GM21423 (cell line): ENCODE measurements at regions not wholly inside any gene's neighbourhood (a gene's known extent, or its start where the extent isn't known, plus 50 kb on each side); places are given as distances from the start of the nearest gene placed in this dataset.

Experiments used
- ATAC-seq: cut with Tn5 transposase; IDR thresholded peaks from one replicate; pipeline ENCODE4 v1.9.1; 2021; ENCODE audit warnings: mild to moderate bottlenecking, moderate library complexity; ENCODE audit not compliant: unreplicated experiment

DNA sequence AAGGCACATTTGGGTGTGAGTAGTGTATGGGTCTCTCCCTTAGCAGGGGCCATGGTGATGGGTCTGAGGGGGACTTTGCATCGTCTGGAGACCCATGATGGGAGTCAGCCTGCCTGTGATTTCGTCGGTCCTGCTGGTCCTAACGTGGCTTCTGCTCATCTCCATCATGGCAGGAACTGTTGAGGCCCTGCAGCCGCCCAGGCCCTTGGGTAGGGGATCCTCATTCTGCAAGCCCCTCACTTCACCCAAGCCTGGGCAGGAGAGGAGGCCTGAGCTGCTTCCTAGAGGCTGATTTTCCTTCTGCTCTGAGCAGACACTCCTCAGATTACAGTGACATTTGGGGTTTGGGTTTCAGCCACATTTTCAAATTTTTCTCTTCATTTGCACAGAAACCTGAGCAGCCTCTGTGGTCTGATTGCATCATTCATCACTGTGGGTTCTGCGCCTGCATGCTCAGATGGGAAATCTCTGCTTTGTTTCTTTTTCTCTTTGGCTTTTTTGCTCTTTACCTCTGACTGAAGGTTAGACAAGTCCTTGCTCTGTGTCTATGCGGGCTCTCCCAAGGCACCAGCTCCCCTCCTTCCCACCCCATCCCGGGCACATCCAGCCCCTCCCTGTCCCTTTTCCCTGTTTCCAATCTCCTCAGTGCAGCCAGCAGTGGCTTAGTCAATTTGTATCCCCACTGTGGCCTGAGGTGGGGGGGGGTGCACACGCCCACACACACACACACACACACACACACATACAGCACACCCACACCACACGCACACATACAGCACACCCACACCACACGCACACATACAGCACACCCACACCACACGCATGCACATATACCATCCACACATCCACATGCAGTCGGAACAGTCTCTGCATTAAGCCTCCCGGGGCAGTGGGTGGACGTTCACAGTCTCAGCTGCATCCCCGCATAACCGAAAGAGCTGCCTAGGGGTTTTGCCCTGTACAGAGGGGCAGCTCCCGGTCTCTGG, 305.4 kb upstream of the HS6ST1 start:
- peak; percentile 52 for ATAC-seq

DNA sequence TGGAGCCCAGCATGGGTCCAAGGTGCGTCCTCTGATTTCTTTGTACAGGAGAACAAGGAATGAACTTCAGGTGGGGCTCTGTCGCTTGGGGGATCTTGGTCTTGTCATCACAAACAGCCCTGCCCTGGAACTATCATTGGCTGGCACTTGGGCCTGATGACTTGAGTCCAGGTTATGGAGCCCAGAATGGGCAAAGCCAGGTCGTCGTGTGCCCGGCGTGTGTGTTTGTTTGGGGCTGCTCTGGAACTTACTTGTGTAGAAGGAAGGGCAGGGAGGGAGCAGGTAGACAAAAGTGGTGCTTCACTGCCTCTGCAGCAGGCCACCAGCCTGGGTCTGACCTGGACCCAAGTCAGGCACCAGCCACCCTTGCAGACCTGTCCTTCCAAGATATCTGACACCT, 306.3 kb upstream of the HS6ST1 start:
- no peak for ATAC-seq

DNA sequence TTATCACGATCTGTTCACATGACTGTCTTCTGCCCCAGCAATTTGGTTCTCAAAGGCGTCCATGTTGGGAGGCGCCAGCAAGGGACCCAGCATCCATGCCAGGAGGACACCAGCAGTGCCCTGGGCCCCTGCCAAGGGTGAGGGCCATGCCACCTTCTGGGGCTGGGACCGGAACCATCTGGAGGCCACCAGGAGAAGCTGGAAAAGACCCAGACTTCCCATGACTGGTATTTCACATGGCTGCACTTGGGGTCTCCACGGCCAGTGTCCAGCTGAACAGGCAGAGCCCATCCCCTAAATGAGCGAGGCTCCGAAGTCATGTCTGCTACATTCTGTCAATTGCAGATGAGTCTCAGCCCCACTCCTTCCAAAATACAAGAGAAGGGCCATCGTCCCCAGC, 306.8 kb upstream of the HS6ST1 start:
- ATAC-seq = no peak

DNA sequence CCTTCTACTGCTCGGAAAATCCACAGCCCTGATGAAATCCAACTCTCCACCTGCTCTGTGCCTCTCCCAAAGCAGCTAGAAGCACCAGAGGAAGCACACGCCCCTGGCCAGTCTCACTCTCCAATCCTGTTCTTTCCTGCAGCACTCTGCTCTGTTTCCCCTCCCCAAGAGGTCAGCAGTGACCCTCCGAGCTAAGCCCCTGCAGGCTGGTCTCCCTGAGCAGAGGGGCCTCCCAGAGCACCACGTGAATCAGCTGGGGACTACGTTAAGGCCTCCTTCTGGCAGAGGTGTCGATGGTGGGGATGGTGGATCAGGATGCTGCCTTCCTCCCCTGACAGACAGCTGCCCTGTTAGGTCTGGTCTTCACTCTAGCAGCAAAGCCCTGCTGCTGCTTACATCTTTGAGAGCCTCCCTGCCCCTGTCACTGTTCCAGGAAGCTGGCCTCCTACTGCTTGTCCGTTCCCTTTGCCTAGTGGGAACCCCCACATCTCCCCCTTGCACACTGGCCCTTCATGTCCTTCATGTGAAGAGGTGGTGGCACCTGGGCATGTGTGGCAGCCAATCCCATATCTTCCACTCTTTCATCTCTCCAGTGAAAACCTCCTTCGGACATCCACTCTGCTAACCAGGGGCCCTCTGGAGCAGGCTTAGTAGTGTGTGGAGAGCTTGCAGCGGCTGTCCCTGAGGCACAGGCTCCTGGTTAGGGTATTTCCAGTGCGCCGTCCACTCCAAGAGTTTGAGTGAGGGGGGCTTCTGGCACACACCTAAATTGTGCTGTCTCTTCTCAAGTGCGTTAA, 307.5 kb upstream of the HS6ST1 start:
- no peak for ATAC-seq

DNA sequence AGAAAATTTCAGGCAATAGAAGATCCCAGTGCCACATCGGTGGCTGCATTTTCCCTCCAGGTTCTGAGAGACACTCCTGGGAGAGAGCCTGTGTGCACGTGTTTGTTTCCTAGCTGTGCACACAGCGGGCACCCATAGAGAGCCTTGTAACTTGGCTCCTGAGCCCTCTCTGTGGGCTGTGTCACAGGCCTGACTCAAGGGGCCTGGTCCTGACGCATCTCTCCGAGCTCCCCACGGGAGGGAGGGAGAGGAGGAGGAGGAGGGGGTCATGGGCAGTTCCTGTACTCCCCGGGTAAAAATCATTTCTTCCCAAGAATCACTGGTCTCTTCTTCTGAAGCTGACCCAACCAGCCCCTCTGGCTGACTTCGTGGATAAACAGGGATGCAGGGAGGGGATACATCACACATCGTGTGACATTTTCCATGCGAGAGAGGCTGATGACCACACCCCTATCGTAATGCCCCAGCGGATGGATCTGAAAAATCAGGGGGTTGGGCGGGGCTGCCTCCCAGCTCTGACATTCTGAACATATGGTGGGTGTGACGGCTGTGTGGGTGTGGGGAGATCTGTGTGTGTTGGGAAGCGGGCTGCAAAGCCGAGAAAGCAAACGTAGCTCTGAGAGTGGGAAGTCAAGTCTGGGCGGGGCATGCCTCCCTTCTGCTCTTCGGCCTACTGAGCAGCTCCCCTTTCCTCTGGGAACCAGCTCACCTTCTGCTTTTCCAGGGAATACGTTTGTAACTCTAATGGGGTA, 308.3 kb upstream of the HS6ST1 start:
- no peak for ATAC-seq

DNA sequence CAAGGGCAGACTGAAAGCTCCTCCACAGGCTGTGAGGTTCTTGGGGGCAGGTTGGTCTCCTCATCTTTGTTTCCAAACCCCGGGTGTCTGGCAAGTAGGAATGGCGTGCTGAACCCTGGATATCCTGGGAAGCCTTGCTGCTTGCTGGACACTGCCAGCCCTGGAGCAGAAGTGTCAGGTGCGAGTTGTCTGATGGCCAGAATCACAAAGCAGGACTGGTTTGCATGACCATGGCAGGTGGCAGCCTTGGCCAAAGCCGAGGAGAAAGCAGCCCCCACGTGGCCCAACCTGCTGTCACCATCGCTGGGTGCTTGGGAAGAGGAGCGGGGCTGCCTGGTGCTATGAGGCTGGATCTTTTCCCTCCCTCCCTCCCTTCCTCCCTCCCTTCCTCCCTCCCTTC, 309.5 kb upstream of the HS6ST1 start:
- no peak for ATAC-seq

DNA sequence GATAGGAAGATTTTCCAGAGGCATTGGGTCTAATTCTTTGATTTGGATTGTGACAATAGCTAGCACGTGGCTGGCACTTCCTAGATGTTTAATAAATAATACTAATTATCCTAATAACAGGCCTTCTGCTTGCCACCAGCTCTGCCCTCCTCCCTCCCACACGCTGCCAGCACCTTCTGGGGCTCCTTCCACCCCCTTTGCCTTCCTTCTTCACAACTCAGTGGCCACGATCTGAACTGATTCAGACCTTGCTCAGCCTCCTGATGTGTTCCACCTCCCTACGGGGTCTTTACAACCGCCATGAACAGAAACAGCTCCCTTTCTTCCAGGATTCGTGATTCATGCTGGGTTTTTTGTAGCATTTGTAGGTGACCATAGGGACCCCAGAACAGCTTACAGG, 310.3 kb upstream of the HS6ST1 start:
- no peak for ATAC-seq

DNA sequence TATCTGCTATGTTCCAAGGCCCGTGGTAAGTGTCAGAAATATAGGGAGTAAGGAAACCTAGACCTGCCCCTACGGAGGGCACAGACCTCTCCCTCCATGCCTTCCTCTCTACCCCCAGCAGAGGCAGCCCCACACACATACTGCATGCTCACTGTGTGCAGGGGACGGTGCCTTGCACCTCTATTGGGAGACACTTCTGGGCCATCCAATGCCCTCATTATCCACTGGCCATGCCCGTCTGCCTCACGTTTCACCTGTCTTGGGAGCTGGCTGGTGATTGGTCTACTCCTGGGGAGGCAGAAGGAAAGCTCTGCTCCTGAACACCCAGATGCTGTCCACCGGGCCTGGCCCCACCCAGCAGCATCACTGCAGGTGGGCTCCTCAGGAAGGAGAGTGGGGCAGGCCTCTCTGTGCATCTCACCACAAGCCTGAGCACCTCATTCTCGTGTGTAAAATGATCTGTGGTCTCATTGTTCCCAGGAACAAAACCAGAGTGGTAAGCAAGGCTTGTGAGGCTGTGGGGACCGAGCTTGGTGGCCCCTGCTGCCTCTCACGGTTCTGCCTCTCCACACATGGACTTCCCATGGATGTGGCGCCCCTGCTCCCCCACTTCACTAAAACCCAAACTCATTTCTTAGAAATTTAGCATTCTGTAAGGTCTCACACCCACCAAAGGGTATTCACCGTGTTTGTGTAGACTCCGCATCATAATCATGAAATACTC, 312.5 kb upstream of the HS6ST1 start:
- no peak for ATAC-seq

DNA sequence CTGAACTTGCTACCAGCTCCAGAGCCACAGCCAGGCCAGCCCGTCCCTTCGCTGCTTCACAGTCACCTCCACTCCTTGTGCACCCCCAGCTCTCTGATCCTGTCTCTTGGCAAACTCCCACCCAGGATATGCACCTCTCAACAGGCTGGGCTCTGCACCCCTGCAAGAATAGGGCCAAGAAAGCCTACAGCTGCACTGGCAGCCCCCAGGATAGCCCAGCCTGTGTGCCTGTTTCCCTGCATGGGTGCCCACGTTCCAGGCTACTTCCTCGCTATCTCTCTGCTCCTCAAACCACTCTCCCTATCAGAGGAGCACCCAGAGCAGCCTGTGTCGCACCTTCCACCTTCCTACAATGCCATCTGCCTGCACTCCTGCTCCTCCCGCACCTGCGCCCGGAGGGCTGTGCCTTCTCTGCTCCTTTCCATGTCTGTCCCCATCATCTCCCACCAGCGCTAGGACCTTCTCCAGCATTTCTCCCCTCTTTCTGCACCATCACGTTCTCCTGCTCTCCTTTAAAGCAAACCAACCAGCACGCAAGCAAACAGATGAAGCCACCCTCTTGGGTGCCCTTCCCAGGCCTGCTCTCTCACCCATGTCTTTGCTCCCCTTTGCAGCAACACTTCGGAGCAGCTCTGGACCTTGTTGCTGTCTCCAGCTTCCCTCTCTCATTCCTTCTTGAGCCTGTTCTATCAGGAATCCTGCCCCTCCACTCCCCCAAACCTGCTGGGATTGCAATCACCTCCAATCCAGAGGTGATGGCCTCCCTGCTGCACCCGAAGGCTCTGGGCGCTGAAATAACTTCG, 313.2 kb upstream of the HS6ST1 start:
- ATAC-seq = no peak

DNA sequence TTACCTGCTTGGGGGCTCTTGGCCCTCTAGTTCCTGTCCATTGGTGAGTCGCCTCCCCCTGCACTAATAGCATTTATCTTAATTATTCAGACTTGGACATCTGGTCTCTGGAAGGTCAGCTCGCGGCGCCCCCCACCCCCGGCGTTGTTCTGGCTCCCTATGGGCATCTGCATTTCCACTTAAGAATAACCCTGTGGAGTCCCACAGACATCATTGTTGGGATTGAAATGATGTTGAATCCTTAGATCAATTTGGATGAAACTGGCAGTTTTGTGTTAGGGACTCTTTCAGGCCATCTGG, 313.8 kb upstream of the HS6ST1 start:
- ATAC-seq = no peak

DNA sequence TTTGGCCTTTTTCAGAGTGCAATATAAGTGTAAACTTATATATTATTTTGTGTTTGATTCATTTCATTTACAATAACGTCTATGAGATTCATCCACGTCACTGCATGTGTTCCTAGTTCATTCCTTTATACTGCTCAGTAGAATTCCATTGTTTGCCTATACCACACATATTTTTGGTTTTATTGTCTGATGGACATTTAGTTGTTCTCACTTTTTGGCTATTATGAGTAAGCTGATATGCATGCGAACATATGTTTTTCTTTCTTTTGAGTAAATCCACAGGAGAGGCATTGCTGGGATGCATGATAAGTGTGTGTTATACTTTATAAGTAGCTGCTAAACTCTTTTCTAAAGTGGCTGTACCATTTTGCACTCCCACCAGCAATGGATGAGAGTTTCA, 314.8 kb upstream of the HS6ST1 start:
- ATAC-seq = no peak

DNA sequence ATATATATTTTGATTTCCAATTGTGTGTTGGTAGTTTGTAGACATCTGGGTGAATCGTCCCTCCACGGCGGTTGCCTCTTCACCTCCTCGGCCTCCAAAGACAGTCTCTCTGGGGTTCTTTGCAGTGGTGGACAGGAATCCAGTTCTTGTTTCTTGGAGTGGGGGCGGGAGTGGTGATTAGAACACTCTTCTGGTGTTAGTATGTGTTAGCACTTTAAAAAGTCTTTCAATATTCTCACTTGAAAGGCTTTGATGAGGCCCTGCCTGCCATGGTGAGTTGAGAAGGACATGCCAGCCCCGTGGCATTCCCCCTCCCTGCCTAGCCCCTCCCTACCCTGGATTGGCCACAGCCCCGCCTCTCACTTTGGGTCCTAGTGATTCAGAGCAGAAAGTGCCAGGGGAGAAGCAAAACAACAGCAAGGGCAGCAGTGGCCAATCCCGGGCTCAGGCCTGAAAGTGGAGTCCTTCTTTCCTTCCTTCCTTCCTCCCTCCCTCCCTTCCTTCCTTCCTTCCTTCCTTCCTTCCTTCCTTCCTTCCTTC, 316.8 kb upstream of the HS6ST1 start:
- ATAC-seq = no peak

DNA sequence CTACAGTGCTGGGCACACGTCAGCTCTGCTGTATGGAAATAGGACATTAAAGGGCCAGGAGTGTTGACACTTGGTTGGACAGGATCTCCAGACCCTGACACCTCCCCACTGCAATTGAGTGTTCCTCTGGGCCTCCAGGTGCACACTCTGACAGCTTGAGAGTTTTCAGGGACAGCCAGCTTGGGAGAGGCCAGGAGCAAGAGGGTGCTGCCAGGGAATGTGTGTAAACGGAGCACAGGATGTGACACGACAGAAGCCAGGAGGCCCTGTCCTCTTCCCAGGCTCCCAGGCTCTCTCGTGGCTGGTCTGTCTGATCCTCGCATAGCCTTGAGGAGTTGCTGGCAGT, 318.1 kb upstream of the HS6ST1 start:
- no peak for ATAC-seq

DNA sequence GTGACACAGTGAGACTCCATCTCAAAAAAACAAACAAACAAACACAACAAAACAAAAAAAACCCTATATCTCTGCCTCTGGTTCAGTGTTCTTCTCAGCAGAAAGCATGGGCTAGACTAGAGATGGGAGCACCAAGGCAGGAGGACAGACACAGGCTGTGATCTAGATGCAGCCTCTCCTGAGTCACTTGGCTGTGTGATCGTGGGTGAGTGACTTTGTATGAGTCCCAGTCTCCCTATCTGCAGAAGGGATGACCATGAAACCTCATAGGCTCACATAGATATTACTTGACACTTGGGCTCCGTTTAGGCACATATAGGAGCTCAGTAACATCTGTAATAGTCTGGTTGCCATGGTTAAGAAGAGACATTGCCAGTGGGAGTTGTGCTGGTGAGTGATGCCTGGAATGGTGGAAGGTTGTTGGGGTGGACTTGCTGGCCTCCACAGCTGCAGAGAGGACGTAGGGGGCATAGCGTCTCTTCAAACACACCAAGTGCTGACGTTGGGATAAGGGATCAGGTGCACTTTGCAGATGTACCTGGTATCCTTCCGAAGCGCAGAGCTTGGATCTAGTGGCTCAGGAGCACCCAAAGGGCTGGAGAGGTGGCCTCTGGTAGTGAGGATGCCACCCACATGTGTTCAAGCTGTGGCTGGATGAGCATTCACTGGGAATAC, 318.9 kb upstream of the HS6ST1 start:
- no peak for ATAC-seq

DNA sequence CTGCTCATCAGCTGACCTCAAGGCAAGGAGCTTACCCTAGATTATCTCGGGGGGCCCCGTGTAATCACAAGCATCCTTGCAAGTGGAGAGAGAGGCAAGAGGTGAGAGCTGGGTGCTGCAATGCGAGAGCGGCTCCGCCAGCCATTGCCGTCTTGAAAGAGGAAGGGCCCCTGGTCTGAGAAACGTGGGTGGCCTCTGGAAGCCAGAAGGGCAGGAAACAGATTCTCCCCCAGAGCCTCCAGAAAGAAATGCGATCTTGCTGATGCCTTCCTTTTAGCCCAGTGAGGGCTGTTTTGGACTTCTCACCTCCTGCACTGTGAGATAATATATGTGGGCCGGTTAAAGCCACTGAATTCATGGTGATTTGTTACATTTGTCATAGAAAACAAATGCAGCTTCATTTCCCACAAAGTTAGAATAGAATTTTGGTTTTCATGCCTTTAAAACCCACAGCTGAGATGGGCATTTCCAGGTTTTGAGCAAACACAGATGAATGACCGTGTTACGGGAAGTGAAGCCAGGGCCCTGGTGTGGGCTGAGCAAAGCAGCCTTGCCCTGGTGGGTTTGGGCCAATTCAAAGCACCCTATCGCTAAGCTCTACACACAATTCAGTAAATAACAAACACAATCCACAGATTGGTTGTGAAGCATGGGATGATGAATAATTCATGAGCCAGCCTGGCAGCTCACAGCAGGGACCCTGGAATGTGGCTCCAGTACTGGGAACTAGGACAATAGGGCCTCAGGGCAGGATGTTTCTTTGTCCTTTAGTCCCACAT, 319.9 kb upstream of the HS6ST1 start:
- ATAC-seq = no peak

DNA sequence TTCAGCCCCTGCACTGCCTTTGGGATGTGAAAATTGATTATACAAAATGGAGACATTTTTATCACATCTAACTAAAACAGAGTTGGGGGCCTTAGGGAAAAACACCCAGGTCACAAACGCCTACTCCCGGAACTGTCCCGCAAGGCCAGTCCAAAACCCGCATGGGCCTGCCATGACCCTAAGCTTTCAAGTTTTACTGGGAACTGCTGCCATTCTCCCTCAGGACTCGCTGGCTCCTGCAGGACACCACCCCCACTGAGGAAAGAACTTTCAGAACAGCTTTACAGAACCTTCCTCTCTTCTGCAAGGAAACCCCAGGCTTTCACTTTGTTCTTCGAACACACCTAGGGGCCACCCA, 320.4 kb upstream of the HS6ST1 start:
- no peak for ATAC-seq

DNA sequence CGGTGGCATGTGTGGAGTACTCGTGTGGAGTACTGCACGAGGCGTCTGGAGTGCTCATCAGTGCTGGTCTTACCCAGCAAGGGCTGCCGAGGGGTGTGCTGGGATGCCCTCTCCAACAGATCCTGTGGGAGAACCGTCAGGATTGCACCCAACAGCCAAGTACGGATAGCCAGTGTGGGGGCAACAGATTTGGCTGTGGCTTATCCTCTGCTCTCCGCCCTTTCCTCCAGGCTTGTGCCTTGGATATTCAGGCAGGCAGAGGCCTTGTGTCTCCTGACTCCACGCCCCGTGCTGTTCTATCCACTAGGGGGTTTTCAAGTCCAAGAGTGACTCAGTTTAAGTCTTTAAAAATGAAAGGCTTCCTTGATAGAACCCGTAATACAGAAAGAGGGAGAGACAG, 321.0 kb upstream of the HS6ST1 start:
- no peak for ATAC-seq

DNA sequence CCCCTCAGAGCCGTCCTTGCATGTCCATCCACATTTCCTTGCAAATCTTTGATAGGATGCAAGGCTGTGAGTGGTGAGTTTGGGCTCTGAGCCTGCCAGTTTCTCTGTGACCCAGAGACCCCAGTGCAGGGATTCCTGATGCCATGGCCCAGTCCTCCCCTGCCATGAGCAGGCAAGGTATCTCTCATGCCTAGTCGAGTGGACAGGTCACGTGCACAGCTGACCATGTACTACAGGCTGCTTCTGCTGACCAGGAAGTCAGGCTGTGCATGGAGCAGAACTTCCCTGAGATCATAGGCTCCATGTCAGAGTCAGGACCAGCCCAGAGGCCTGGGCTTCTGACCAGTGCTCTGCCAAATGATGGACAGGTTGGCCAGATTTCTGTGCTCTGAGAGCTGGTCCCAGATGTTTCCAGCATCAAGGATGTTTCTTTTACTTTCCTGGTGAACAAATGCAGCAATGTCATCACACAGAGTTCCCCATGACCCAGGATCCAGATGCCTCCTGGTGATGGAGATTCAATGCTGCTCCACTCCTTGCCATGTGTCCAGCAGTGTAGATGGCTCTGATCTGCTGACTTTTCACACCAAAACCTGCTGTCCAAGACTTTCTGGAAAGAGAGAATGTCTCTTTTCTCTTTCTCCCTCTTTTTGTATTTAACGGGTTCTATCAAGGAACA, 321.6 kb upstream of the HS6ST1 start:
- ATAC-seq = no peak
